Smooth muscle cell (in vitro differentiated cells): ENCODE measurements at regions not wholly inside any gene's neighbourhood (a gene's known extent, or its start where the extent isn't known, plus 50 kb on each side); places are given as distances from the start of the nearest gene placed in this dataset.
A peak's percentile ranks its signal among the peaks of the same experiment; 100 is the strongest.

ENCODE experiments used
- DNase-seq: peaks from one replicate; lab custom pipeline; 2025; ENCODE audit not compliant: unreplicated experiment; lab: John Stamatoyannopoulos, UW
- H2AFZ ChIP-seq: fragments of 200-600 bp; sonication (generic); 2 replicates; pipeline ENCODE4 v1.6.0; 2016; ENCODE audit warnings: antibody characterized with exemption, low read depth, mild to moderate bottlenecking
- H3F3A ChIP-seq: fragments of 200-600 bp; sonication (generic); 2 replicates; pipeline ENCODE4 v1.6.0; 2017; ENCODE audit warnings: antibody characterized with exemption, low read depth
- H3K27ac ChIP-seq: fragments of 200-600 bp; sonication (generic); 2 replicates; pipeline ENCODE4 v1.5.1; 2016; ENCODE audit warnings: low read depth, mild to moderate bottlenecking
- H3K27me3 ChIP-seq: fragments of 200-600 bp; sonication (generic); 2 replicates; pipeline ENCODE4 v1.6.1; 2016; ENCODE audit warnings: low read depth, mild to moderate bottlenecking
- H3K36me3 ChIP-seq: fragments of 200-600 bp; sonication (generic); 2 replicates; pipeline ENCODE4 v1.5.1; 2016; ENCODE audit warnings: low read depth
- H3K4me1 ChIP-seq: fragments of 200-600 bp; sonication (generic); 2 replicates; pipeline ENCODE4 v1.5.1; 2016; ENCODE audit warnings: low read depth
- H3K4me2 ChIP-seq: fragments of 200-600 bp; sonication (generic); 2 replicates; pipeline ENCODE4 v1.6.0; 2016; ENCODE audit warnings: mild to moderate bottlenecking
- H3K4me3 ChIP-seq: fragments of 200-600 bp; sonication (generic); 2 replicates; pipeline ENCODE4 v1.5.1; 2016; ENCODE audit warnings: mild to moderate bottlenecking
- H3K79me2 ChIP-seq: fragments of 200-600 bp; sonication (generic); 2 replicates; pipeline ENCODE4 v1.6.0; 2016; ENCODE audit warnings: low read depth, mild to moderate bottlenecking
- H3K9ac ChIP-seq: fragments of 200-600 bp; sonication (generic); 2 replicates; pipeline ENCODE4 v1.6.0; 2016; ENCODE audit warnings: low read depth
- H3K9me3 ChIP-seq: fragments of 200-600 bp; sonication (generic); replicated peaks from 2 replicates; pipeline ENCODE4 v1.5.1; 2016; ENCODE audit warnings: low read depth
- H4K20me1 ChIP-seq: fragments of 200-600 bp; sonication (generic); 2 replicates; pipeline ENCODE4 v1.6.0; 2016; ENCODE audit warnings: low read depth
- WGBS: methylation state at CpG from one replicate; pipeline ENCODE4 v1.1.7; 2016; ENCODE audit warnings: low lambda C conversion rate; 5-methylcytosine and 5-hydroxymethylcytosine counted together
- TF ChIP-seq, protein P1 (sequence below): fragments of 200-600 bp; sonication (generic); IDR thresholded peaks from 2 replicates; pipeline ENCODE4 v1.5.1; 2017; ENCODE audit warnings: borderline replicate concordance, mild to moderate bottlenecking, antibody characterized with exemption; ENCODE audit not compliant: insufficient read depth, poor library complexity, severe bottlenecking

DNA sequence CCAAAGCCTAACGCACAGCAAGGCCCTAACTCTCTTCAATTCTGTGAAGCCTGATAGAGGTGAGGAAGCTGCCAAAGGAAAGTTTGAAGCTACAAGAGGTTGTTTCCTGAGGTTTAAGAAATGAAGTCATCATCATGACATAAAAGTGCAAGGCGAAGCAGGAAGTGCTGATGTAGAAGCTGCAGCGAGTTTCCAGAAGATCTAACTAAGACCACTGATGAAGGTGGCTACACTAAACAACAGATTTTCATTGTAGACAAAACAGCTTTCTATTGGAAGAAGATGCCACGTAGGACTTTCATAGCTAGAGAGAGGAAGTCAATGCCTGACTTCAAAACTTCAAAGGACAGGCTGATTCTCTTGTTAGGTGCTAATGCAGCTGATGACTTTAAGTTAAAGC is 385.6 kb upstream of the OR4E1 start:
- Histone ChIP-seq H3K9ac (no peak overlapping the region), H3K36me3 (no peaks in the 10 kb centered on the region), H3K4me2 (no peak overlapping the region), H3F3A (no peaks in the 10 kb centered on the region), H3K27ac (no peak overlapping the region), H3K9me3 (no peaks in the 10 kb centered on the region), H2AFZ (no peak overlapping the region), H3K4me3 (no peak overlapping the region), H4K20me1 (no peaks in the 10 kb centered on the region), H3K4me1 (no peaks in the 10 kb centered on the region), H3K79me2 (no peaks in the 10 kb centered on the region), H3K27me3 (no peaks in the 10 kb centered on the region)
- WGBS: 87% methylated on average over 4 of the region's 4 CpGs
- DNase-seq: no peak
- TF ChIP-seq, protein P1, sequence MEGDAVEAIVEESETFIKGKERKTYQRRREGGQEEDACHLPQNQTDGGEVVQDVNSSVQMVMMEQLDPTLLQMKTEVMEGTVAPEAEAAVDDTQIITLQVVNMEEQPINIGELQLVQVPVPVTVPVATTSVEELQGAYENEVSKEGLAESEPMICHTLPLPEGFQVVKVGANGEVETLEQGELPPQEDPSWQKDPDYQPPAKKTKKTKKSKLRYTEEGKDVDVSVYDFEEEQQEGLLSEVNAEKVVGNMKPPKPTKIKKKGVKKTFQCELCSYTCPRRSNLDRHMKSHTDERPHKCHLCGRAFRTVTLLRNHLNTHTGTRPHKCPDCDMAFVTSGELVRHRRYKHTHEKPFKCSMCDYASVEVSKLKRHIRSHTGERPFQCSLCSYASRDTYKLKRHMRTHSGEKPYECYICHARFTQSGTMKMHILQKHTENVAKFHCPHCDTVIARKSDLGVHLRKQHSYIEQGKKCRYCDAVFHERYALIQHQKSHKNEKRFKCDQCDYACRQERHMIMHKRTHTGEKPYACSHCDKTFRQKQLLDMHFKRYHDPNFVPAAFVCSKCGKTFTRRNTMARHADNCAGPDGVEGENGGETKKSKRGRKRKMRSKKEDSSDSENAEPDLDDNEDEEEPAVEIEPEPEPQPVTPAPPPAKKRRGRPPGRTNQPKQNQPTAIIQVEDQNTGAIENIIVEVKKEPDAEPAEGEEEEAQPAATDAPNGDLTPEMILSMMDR: no peak

- 70% methylated on average over 3 of the region's 3 CpGs for WGBS
- DNase-seq: no peak
- Histone ChIP-seq H3K9me3 (no peaks in the 10 kb centered on the region), H3K4me1 (no peaks in the 10 kb centered on the region), H2AFZ (no peak overlapping the region), H4K20me1 (no peaks in the 10 kb centered on the region), H3K36me3 (no peaks in the 10 kb centered on the region), H3K79me2 (no peaks in the 10 kb centered on the region), H3K27ac (no peak overlapping the region), H3K9ac (no peak overlapping the region), H3K4me3 (no peak overlapping the region), H3F3A (no peaks in the 10 kb centered on the region), H3K27me3 (no peaks in the 10 kb centered on the region), H3K4me2 (no peak overlapping the region)
- TF ChIP-seq, protein P1: no peak
These were observed 379.2 kb upstream of the OR4E1 start for GRCh38 chr14:22052795-22053194.

DNA sequence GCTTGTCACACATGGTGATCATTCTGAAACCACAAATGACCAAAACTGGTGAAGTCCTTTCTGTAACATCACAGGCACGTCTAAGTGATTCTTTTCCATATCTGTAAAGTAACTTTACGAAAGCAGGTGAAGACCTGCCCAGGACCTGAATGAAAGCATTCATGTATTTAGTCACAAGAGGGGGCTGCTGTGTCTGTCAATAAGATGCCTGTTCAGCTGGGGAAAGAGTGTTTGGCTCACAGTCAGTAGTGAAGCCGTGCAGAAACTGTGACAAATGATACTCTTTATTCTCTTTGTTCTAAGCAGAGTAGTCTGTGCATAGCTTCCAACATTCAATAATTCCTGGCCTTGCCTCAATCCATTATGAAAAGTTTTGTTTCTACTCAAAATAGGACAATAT is 373.5 kb upstream of the OR4E1 start:
- H3K4me3 ChIP-seq: no peak overlapping the region
- no peak overlapping the region for H3K9ac ChIP-seq
- no peak overlapping the region for H3K27ac ChIP-seq
- no peaks in the 10 kb centered on the region for H3K79me2 ChIP-seq
- H4K20me1 ChIP-seq: no peaks in the 10 kb centered on the region
- no peak for DNase-seq
- H3K9me3 ChIP-seq: no peaks in the 10 kb centered on the region
- TF ChIP-seq, protein P1: peak; percentile 25
- H3K36me3 ChIP-seq: no peaks in the 10 kb centered on the region
- no peaks in the 10 kb centered on the region for H3K4me1 ChIP-seq
- no peak overlapping the region for H3K4me2 ChIP-seq
- WGBS: 41% methylated on average over 3 of the region's 3 CpGs
- H2AFZ ChIP-seq: no peak overlapping the region
- no peaks in the 10 kb centered on the region for H3F3A ChIP-seq
- H3K27me3 ChIP-seq: peaks cover 14% of the 10 kb centered on the region

GRCh38 chr14:22046063-22046462 is 372.4 kb upstream of the OR4E1 start:
- no peaks in the 10 kb centered on the region for H3K9me3 ChIP-seq
- no peaks in the 10 kb centered on the region for H3K36me3 ChIP-seq
- H3K4me2 ChIP-seq: no peak overlapping the region
- H2AFZ ChIP-seq: no peak overlapping the region
- H3K4me3 ChIP-seq: no peak overlapping the region
- peaks cover 23% of the 10 kb centered on the region for H3K27me3 ChIP-seq
- WGBS: 74% methylated on average over 3 of the region's 3 CpGs
- H3F3A ChIP-seq: no peaks in the 10 kb centered on the region
- no peaks in the 10 kb centered on the region for H4K20me1 ChIP-seq
- H3K4me1 ChIP-seq: no peaks in the 10 kb centered on the region
- no peak for DNase-seq
- no peak overlapping the region for H3K9ac ChIP-seq
- no peak overlapping the region for H3K27ac ChIP-seq
- no peaks in the 10 kb centered on the region for H3K79me2 ChIP-seq
- TF ChIP-seq, protein P1: no peak
